NCI-H2196 (cell line): ENCODE measurements at regions not wholly inside any gene's neighbourhood (a gene's known extent, or its start where the extent isn't known, plus 50 kb on each side); places are given as distances from the start of the nearest gene placed in this dataset.
"Not testable (repeated sequence)": the region's sequence is repeated elsewhere in the genome, so short reads cannot be mapped to it uniquely, and the experiment has no call there.

Experiments used
- DNase-seq: peaks from one replicate; lab custom pipeline; 2025; ENCODE audit not compliant: unreplicated experiment; lab: John Stamatoyannopoulos, UW

- no peak for DNase-seq
These were observed 85.3 kb downstream of the FOXD2 start for GRCh38 chr1:47522935-47523834.

GRCh38 chr1:47523835-47524215 is 86.0 kb downstream of the FOXD2 start:
- DNase-seq, result no peak

- DNase-seq, result no peak
These were observed 86.4 kb downstream of the FOXD2 start for GRCh38 chr1:47524272-47524671.

GRCh38 chr1:47527653-47528272 is 89.9 kb downstream of the FOXD2 start:
- DNase-seq, result peak; percentile 3

- no peak for DNase-seq
These were observed 91.8 kb downstream of the FOXD2 start for GRCh38 chr1:47529520-47530098.

- DNase-seq, result no peak
These were observed 95.3 kb downstream of the FOXD2 start for GRCh38 chr1:47532921-47533792.

GRCh38 chr1:47533793-47534328 is 96.0 kb downstream of the FOXD2 start:
- no peak for DNase-seq

GRCh38 chr1:47534436-47534835 is 96.6 kb downstream of the FOXD2 start:
- DNase-seq, result no peak

- no peak for DNase-seq
These were observed 98.8 kb downstream of the FOXD2 start for GRCh38 chr1:47536646-47537118.

- DNase-seq, result no peak
These were observed 99.4 kb downstream of the FOXD2 start for GRCh38 chr1:47537268-47537667.

GRCh38 chr1:47537966-47538365 is 100.1 kb downstream of the FOXD2 start:
- DNase-seq, result no peak

- DNase-seq, result not testable (repeated sequence)
These were observed 100.7 kb downstream of the FOXD2 start for GRCh38 chr1:47538530-47538929.

GRCh38 chr1:47541705-47542104 is 103.9 kb downstream of the FOXD2 start:
- DNase-seq, result not testable (repeated sequence)

- DNase-seq, result not testable (repeated sequence)
These were observed 105.2 kb downstream of the FOXD2 start for GRCh38 chr1:47543089-47543488.

GRCh38 chr1:47545912-47546483 is 108.2 kb downstream of the FOXD2 start:
- no peak for DNase-seq

- DNase-seq, result no peak
These were observed 110.1 kb downstream of the FOXD2 start for GRCh38 chr1:47547753-47548573.

GRCh38 chr1:47548637-47549036 is 110.8 kb downstream of the FOXD2 start:
- no peak for DNase-seq

- no peak for DNase-seq
These were observed 111.7 kb downstream of the FOXD2 start for GRCh38 chr1:47549532-47549931.

- DNase-seq, result no peak
These were observed 113.1 kb downstream of the FOXD2 start for GRCh38 chr1:47550929-47551328.
